GM23248 (cell line): ENCODE measurements at regions not wholly inside any gene's neighbourhood (a gene's known extent, or its start where the extent isn't known, plus 50 kb on each side); places are given as distances from the start of the nearest gene placed in this dataset.

ENCODE experiments used
- DNase-seq: peaks from one replicate; pipeline ENCODE4 v3.0.0-alpha.2; 2015
- H2AFZ ChIP-seq: fragments of 200-600 bp; sonication (generic); 2 replicates; pipeline ENCODE4 v1.6.1; 2016; ENCODE audit warnings: antibody characterized with exemption
- H3F3A ChIP-seq: fragments of 200-600 bp; sonication (generic); 2 replicates; pipeline ENCODE4 v1.6.1; 2016; ENCODE audit warnings: mild to moderate bottlenecking, antibody characterized with exemption, mixed run types; ENCODE audit not compliant: insufficient read depth
- H3K27ac ChIP-seq: fragments of 200-600 bp; sonication (generic); 2 replicates; pipeline ENCODE4 v1.5.1; 2016; ENCODE audit warnings: mild to moderate bottlenecking
- H3K27me3 ChIP-seq: fragments of 200-600 bp; sonication (generic); replicated peaks from 2 replicates; pipeline ENCODE4 v1.6.1; 2016; ENCODE audit warnings: mild to moderate bottlenecking; ENCODE audit not compliant: insufficient read depth
- H3K36me3 ChIP-seq: fragments of 200-600 bp; sonication (generic); 2 replicates; pipeline ENCODE4 v1.6.1; 2016; ENCODE audit warnings: low read depth, mild to moderate bottlenecking
- H3K4me1 ChIP-seq: fragments of 200-600 bp; sonication (generic); 2 replicates; pipeline ENCODE4 v1.6.1; 2016; ENCODE audit warnings: mild to moderate bottlenecking; ENCODE audit not compliant: insufficient read depth
- H3K4me2 ChIP-seq: fragments of 200-600 bp; sonication (generic); one replicate; pipeline ENCODE4 v1.6.1; 2016; ENCODE audit warnings: mild to moderate bottlenecking; ENCODE audit not compliant: unreplicated experiment
- H3K4me3 ChIP-seq: fragments of 200-600 bp; sonication (generic); 2 replicates; pipeline ENCODE4 v1.5.1; 2016; ENCODE audit warnings: mild to moderate bottlenecking
- H3K79me2 ChIP-seq: fragments of 200-600 bp; sonication (generic); 2 replicates; pipeline ENCODE4 v1.6.1; 2016; ENCODE audit warnings: mild to moderate bottlenecking; ENCODE audit not compliant: insufficient read depth
- H3K9ac ChIP-seq: fragments of 200-600 bp; sonication (generic); 2 replicates; pipeline ENCODE4 v1.6.1; 2016; ENCODE audit warnings: mild to moderate bottlenecking
- H3K9me2 ChIP-seq: fragments of 200-600 bp; sonication (generic); 2 replicates; pipeline ENCODE4 v1.6.1; 2016; ENCODE audit warnings: mixed run types, mild to moderate bottlenecking, moderate library complexity; ENCODE audit not compliant: insufficient read depth
- H3K9me3 ChIP-seq: fragments of 200-600 bp; sonication (generic); one replicate; pipeline ENCODE4 v1.6.1; 2017; ENCODE audit warnings: low read depth
- H4K20me1 ChIP-seq: fragments of 200-600 bp; sonication (generic); 2 replicates; pipeline ENCODE4 v1.6.0; 2016; ENCODE audit not compliant: insufficient read depth
- EZH2 ChIP-seq: fragments of 200-600 bp; sonication (generic); IDR thresholded peaks from 2 replicates; pipeline ENCODE4 v1.6.1; 2018; ENCODE audit warnings: antibody characterized with exemption, mild to moderate bottlenecking; ENCODE audit not compliant: insufficient read depth, poor library complexity, severe bottlenecking
- EZH2phosphoT487 ChIP-seq: fragments of 200-600 bp; sonication (generic); IDR thresholded peaks from 2 replicates; pipeline ENCODE4 v1.6.1; 2018; ENCODE audit warnings: antibody characterized with exemption, moderate library complexity, mild to moderate bottlenecking, low read depth; ENCODE audit not compliant: insufficient read depth
- WGBS, 2 experiments: methylation state at CpG; one replicate each; pipeline ENCODE4 v1.1.6; 2015 to 2017; ENCODE audit warnings: low lambda C conversion rate in 2 of 2, low coverage in 1 of 2; ENCODE audit errors: missing lambda C conversion rate in 2 of 2; 5-methylcytosine and 5-hydroxymethylcytosine counted together
- in situ Hi-C: fragments of 300-500 bp; cut with MboI; formaldehyde crosslinking; loops from 2 replicates; pipeline ENCODE4 v1.15.0; 2020

DNA sequence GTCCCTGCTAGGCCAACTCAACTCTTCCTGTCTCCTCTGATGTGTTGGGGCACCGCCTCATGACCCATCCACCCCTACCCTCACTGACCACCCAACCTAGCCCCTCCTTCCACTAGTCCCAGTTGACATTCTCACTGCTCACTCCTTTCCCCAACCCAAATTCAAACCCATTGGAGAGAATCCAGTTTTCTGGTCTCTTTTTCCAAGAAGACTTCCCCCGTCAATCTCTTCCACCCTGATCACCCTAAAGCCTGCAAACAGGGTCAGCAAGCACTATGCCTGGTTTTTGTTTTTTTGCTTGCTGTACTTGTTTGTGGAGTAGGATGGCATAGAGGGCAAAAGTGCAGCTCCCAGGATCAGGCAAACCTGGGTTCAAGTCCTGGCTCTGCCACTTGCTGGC lies 176.6 kb upstream of the PPP2R3A start:
- DNase-seq = no peak
- WGBS, 2 experiments = 72 to 85% methylated on average over 2 of the region's 2 CpGs
- in situ Hi-C loops = no loop called here
- H3K27me3 ChIP-seq = no peaks in the 10 kb centered on the region
- TF ChIP-seq EZH2phosphoT487 (no peak), EZH2 (no peak)
- H3K9ac ChIP-seq = no peak overlapping the region
- no peak overlapping the region for H3K4me3 ChIP-seq
- no peak overlapping the region for H2AFZ ChIP-seq
- H3F3A ChIP-seq = no peaks in the 10 kb centered on the region
- no peak overlapping the region for H3K27ac ChIP-seq
- H3K4me1 ChIP-seq = no peaks in the 10 kb centered on the region
- no peaks in the 10 kb centered on the region for H3K79me2 ChIP-seq
- H3K9me2 ChIP-seq = no peaks in the 10 kb centered on the region
- H3K4me2 ChIP-seq = no peak overlapping the region
- H3K36me3 ChIP-seq = no peaks in the 10 kb centered on the region
- H3K9me3 ChIP-seq = no peaks in the 10 kb centered on the region
- H4K20me1 ChIP-seq = no peaks in the 10 kb centered on the region

GRCh38 chr3:135792174-135792573 lies 173.4 kb upstream of the PPP2R3A start:
- Histone ChIP-seq H3K36me3 (no peaks in the 10 kb centered on the region), H3K4me2 (no peak overlapping the region), H3F3A (no peaks in the 10 kb centered on the region), H3K9me2 (no peaks in the 10 kb centered on the region), H4K20me1 (no peaks in the 10 kb centered on the region), H3K4me1 (no peaks in the 10 kb centered on the region), H3K27ac (no peak overlapping the region), H3K79me2 (no peaks in the 10 kb centered on the region), H3K27me3 (no peaks in the 10 kb centered on the region), H3K9ac (no peak overlapping the region), H3K4me3 (no peak overlapping the region), H2AFZ (no peak overlapping the region), H3K9me3 (no peaks in the 10 kb centered on the region)
- no peak for TF ChIP-seq EZH2
- no peak for TF ChIP-seq EZH2phosphoT487
- no peak for DNase-seq
- WGBS, 2 experiments = 36 to 37% methylated on average over 6 of the region's 6 CpGs
- in situ Hi-C loops = no loop called here

DNA sequence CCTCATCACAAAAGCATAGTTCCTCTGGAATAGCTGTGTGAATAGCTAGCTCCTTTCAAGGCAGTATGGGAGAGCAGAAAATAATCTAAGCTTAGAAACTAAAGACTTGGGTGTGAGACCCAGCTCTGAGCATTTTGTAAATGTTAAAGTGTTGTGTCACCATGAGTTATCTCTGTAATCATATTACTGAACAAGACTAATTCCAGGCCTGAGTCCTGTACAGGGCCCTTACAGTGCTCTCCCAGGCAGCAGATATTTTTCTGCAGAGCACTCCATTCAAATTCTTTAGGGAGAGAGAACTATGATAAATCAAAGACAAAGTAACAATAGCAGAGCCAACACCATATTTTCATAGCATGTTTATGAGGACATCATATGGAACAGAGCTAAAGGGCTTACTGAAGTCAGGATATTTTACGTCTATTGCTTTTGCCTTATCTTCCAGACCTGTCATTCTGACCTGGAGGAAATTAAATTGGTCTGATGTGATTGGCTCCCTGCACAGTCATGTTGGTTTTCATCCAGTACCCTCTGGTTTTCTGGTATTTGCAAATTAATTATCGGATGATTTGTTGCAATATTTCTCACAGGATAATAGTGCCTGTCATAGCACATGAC lies 172.6 kb upstream of the PPP2R3A start:
- Histone ChIP-seq H3K27ac (no peak overlapping the region), H3K27me3 (no peaks in the 10 kb centered on the region), H3K9me3 (no peaks in the 10 kb centered on the region), H3K9ac (no peak overlapping the region), H3K79me2 (no peaks in the 10 kb centered on the region), H2AFZ (no peak overlapping the region), H3K36me3 (no peaks in the 10 kb centered on the region), H3K4me3 (no peak overlapping the region), H4K20me1 (no peaks in the 10 kb centered on the region), H3K4me1 (no peaks in the 10 kb centered on the region), H3K4me2 (no peak overlapping the region), H3F3A (no peaks in the 10 kb centered on the region), H3K9me2 (no peaks in the 10 kb centered on the region)
- WGBS, 2 experiments = 9 to 21% methylated on average over 2 of the region's 2 CpGs
- TF ChIP-seq EZH2phosphoT487 (no peak), EZH2 (no peak)
- in situ Hi-C loops = no loop called here
- DNase-seq = no peak

GRCh38 chr3:135800071-135800549 lies 165.4 kb upstream of the PPP2R3A start:
- 30% methylated on average over 5 of the region's 5 CpGs for WGBS, 2 experiments
- H3F3A ChIP-seq = no peaks in the 10 kb centered on the region
- H2AFZ ChIP-seq = no peak overlapping the region
- in situ Hi-C loops = no loop called here
- no peaks in the 10 kb centered on the region; the same call in 1 of the 2 replicates for H3K27me3 ChIP-seq
- no peak for DNase-seq
- H3K27ac ChIP-seq = no peak overlapping the region
- TF ChIP-seq EZH2phosphoT487 (no peak), EZH2 (no peak)
- H4K20me1 ChIP-seq = no peaks in the 10 kb centered on the region
- H3K9me3 ChIP-seq = no peaks in the 10 kb centered on the region
- H3K4me2 ChIP-seq = no peak overlapping the region
- no peaks in the 10 kb centered on the region for H3K79me2 ChIP-seq
- H3K9me2 ChIP-seq = no peaks in the 10 kb centered on the region
- no peaks in the 10 kb centered on the region for H3K36me3 ChIP-seq
- H3K4me3 ChIP-seq = no peak overlapping the region
- no peaks in the 10 kb centered on the region for H3K4me1 ChIP-seq
- no peak overlapping the region for H3K9ac ChIP-seq

GRCh38 chr3:135801018-135801417 lies 164.5 kb upstream of the PPP2R3A start:
- Histone ChIP-seq H3K27me3 (no peaks in the 10 kb centered on the region; the same call in 1 of the 2 replicates), H3K4me1 (no peaks in the 10 kb centered on the region), H3K9ac (no peak overlapping the region), H3K4me2 (no peak overlapping the region), H3K9me2 (no peaks in the 10 kb centered on the region), H3K79me2 (no peaks in the 10 kb centered on the region), H3K27ac (no peak overlapping the region), H3K4me3 (no peak overlapping the region), H2AFZ (no peak overlapping the region), H3F3A (no peaks in the 10 kb centered on the region), H3K36me3 (no peaks in the 10 kb centered on the region), H4K20me1 (no peaks in the 10 kb centered on the region), H3K9me3 (no peaks in the 10 kb centered on the region)
- no peak for TF ChIP-seq EZH2
- no peak for TF ChIP-seq EZH2phosphoT487
- WGBS, 2 experiments = 22 to 27% methylated on average over 3 of the region's 3 CpGs
- DNase-seq = no peak
- in situ Hi-C loops = no loop called here
